Mammary epithelial cell (primary cell): ENCODE measurements at regions not wholly inside any gene's neighbourhood (a gene's known extent, or its start where the extent isn't known, plus 50 kb on each side); places are given as distances from the start of the nearest gene placed in this dataset.

Experiments used
- EZH2 ChIP-seq: IDR thresholded peaks from 2 replicates; pipeline ENCODE4 v1.6.1; 2012; ENCODE audit warnings: low read length, inconsistent platforms, borderline replicate concordance
- TF ChIP-seq, protein P1 (sequence below), 2 donors: IDR thresholded peaks in 1 of 2; conservative IDR thresholded peaks in 1 of 2; 2 replicates each; pipeline ENCODE4 v1.5.1; 2011 to 2012; ENCODE audit warnings: inconsistent platforms in 2 of 2, low read length in 2 of 2, mild to moderate bottlenecking in 2 of 2, control low read depth in 1 of 2, low read depth in 1 of 2; ENCODE audit not compliant: insufficient read depth in 1 of 2; ENCODE audit errors: extremely low read depth in 1 of 2

DNA sequence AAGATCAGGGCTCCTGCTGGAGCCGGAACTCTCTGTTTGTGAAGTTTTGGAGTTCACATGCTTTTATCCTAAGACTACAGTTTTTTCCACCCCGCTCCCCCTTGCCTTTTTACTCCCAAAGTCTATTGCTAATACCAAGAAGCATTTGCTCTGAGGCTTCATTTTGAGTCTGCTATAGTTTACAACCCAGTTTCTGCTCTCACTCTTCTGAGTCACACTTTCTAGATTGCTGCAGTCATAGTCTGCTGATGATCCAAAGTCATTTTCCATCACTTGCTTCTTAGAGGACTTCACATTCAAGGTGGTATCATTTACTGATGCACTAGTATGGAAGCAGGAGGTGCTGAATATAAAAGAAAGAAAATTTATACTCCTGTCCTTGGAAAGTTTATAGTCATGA lies 937.4 kb downstream of the IGSF11 start:
- TF ChIP-seq, protein P1, sequence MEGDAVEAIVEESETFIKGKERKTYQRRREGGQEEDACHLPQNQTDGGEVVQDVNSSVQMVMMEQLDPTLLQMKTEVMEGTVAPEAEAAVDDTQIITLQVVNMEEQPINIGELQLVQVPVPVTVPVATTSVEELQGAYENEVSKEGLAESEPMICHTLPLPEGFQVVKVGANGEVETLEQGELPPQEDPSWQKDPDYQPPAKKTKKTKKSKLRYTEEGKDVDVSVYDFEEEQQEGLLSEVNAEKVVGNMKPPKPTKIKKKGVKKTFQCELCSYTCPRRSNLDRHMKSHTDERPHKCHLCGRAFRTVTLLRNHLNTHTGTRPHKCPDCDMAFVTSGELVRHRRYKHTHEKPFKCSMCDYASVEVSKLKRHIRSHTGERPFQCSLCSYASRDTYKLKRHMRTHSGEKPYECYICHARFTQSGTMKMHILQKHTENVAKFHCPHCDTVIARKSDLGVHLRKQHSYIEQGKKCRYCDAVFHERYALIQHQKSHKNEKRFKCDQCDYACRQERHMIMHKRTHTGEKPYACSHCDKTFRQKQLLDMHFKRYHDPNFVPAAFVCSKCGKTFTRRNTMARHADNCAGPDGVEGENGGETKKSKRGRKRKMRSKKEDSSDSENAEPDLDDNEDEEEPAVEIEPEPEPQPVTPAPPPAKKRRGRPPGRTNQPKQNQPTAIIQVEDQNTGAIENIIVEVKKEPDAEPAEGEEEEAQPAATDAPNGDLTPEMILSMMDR (conservative IDR thresholded peaks at IDR 0.05 in 1 of 2, IDR thresholded peaks at IDR 0.05 in 1 of 2; ENCODE audit: extremely low read depth in 1 of 2, insufficient read depth in 1 of 2, low read depth in 1 of 2, low read length in 2 of 2) = no peak
- TF ChIP-seq EZH2 = no peak
